ENCODE measurements at regions not wholly inside any gene's neighbourhood (a gene's known extent, or its start where the extent isn't known, plus 50 kb on each side); places are given as distances from the start of the nearest gene placed in this dataset.

DNA sequence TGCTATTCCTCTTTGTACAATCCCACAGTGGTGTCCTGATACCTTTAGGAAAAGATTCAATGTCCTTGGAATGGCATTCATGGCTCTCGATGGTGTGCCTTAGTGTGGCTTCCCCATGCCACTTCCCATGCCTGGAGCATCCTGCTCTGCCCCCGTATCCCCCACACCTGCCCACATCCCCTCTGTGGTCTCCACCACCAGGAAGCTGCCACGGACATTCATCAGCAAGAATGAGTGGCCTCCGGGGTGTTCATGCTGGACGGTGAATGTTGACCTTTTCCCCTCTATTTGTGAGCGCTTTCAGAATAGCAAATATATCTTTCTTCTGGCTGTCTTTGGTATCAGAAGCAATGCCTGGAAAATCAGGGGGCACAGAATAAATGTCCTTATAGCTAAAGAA is 262.0 kb upstream of the NRP1 start:
- TF ChIP-seq, protein P1, sequence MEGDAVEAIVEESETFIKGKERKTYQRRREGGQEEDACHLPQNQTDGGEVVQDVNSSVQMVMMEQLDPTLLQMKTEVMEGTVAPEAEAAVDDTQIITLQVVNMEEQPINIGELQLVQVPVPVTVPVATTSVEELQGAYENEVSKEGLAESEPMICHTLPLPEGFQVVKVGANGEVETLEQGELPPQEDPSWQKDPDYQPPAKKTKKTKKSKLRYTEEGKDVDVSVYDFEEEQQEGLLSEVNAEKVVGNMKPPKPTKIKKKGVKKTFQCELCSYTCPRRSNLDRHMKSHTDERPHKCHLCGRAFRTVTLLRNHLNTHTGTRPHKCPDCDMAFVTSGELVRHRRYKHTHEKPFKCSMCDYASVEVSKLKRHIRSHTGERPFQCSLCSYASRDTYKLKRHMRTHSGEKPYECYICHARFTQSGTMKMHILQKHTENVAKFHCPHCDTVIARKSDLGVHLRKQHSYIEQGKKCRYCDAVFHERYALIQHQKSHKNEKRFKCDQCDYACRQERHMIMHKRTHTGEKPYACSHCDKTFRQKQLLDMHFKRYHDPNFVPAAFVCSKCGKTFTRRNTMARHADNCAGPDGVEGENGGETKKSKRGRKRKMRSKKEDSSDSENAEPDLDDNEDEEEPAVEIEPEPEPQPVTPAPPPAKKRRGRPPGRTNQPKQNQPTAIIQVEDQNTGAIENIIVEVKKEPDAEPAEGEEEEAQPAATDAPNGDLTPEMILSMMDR (conservative IDR thresholded peaks at IDR 0.05; ENCODE audit: low read depth, low read length): no peak
- TF ChIP-seq EZH2 (IDR thresholded peaks at IDR 0.05; ENCODE audit: borderline replicate concordance, low read depth, low read length, poor library complexity, severe bottlenecking): no peak
